ENCODE measurements at regions not wholly inside any gene's neighbourhood (a gene's known extent, or its start where the extent isn't known, plus 50 kb on each side); places are given as distances from the start of the nearest gene placed in this dataset.

DNA sequence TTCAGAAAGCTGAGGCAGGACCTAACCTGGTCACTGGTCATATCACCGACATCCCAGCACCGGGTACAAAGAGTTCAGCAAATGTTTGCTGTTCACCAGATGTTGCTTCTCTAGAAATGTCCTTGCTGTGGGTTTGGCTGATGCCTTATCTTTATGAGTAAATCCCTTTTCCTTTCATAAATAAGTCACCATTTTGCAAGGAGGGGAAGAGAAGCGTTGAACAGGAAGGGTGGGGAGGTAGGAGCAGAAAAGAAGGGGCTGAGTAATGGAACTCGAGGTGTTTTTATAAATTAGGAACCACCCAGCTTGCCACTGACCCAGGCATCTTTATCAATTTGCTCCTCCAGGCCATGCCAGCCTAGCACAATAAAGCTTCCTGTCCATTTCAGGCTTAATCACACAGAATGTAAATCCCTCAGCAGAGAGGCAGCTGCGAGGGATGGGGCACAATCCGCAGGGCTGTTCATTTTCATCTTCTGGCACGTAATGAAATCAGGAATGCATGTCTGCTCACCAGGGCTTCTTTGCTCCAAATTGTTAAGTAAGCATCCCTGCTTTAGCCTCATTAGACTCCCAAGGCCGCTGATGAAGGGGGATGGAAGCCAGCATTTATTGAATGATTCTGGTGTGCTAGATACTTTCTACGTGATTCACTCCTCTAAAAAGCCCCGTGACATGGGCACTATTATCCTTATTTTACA is 371.9 kb upstream of the CHD6 start:
- H3K4me3 ChIP-seq, result no peak overlapping the region
- no peak for ATAC-seq
- no peak overlapping the region for H3K27ac ChIP-seq
- no peak for DNase-seq
- no peaks in the 10 kb centered on the region for H3K36me3 ChIP-seq
- TF ChIP-seq, protein P1, sequence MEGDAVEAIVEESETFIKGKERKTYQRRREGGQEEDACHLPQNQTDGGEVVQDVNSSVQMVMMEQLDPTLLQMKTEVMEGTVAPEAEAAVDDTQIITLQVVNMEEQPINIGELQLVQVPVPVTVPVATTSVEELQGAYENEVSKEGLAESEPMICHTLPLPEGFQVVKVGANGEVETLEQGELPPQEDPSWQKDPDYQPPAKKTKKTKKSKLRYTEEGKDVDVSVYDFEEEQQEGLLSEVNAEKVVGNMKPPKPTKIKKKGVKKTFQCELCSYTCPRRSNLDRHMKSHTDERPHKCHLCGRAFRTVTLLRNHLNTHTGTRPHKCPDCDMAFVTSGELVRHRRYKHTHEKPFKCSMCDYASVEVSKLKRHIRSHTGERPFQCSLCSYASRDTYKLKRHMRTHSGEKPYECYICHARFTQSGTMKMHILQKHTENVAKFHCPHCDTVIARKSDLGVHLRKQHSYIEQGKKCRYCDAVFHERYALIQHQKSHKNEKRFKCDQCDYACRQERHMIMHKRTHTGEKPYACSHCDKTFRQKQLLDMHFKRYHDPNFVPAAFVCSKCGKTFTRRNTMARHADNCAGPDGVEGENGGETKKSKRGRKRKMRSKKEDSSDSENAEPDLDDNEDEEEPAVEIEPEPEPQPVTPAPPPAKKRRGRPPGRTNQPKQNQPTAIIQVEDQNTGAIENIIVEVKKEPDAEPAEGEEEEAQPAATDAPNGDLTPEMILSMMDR (IDR thresholded peaks at IDR 0.05), result no peak
- H3K9me3 ChIP-seq, result peaks cover 0 to 3% of the 10 kb centered on the region in 2 donors
- H3K27me3 ChIP-seq, result peaks cover 0 to 4% of the 10 kb centered on the region in 2 donors
- H3K4me1 ChIP-seq, result no peaks in the 10 kb centered on the region
- intact Hi-C loops (cut with DNase I), result no loop called here

DNA sequence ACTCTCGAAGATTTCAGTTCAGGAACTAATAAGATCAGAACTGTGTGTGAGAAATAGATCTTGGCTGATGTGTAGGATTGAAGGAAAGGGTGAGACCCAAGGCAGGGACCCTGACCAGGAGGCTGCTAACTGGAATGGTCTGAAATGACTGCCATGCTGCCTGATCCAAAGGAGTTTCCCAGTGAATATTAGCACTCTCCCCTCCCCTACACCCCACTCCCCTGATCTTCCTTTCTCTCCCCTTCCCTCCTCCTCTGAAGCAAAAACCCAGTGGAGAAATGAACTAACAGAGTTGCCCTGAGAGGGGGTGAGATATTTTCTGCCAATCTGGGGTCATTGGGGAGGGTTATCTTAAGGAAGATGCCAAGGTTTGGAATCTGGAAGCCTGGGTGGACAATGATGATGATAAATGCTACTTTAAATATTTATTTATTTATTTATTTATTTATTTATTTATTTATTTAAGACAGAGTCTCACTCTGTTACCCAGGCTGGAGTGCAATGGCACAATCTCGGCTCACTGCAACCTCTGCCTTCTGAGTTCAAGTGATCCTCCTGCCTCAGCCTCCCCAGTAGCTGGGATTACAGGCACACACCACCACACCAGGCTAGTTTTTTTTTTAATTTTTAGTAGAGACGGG is 371.0 kb upstream of the CHD6 start:
- TF ChIP-seq, protein P1 (IDR thresholded peaks at IDR 0.05), result no peak
- ATAC-seq (no peak), DNase-seq (no peak)
- peaks cover 0 to 3% of the 10 kb centered on the region in 2 donors for H3K9me3 ChIP-seq
- intact Hi-C loops (cut with DNase I), result no loop called here
- peaks cover 0 to 4% of the 10 kb centered on the region in 2 donors for H3K27me3 ChIP-seq
- no peaks in the 10 kb centered on the region for H3K4me1 ChIP-seq
- no peaks in the 10 kb centered on the region for H3K36me3 ChIP-seq
- H3K27ac ChIP-seq, result no peak overlapping the region
- H3K4me3 ChIP-seq, result no peak overlapping the region

DNA sequence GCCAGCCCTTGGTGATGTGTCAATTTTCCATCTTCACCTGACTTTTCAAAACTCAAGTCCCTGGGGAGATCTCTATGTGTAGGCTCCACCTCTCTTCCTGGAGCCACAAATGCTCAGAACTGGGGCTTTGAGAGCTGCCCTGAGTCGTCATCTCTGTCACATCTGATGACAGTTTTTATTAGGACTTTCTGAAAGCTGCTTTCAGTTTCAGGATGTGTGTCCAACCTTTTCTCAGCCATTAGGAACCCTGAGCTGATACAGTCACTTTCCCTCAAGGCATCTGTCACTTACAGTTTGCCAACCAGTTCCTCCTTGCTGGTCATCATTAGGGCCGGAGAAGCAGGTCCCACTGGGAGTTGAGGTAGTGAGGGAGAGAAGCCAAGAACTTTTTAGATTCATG is 365.9 kb upstream of the CHD6 start:
- H3K36me3 ChIP-seq, result no peaks in the 10 kb centered on the region
- peaks cover 0 to 3% of the 10 kb centered on the region in 2 donors for H3K9me3 ChIP-seq
- H3K27ac ChIP-seq, result no peak overlapping the region
- no peak overlapping the region for H3K4me3 ChIP-seq
- H3K27me3 ChIP-seq, result peaks cover 0 to 1% of the 10 kb centered on the region in 2 donors
- TF ChIP-seq, protein P1 (IDR thresholded peaks at IDR 0.05), result no peak
- DNase-seq (no peak), ATAC-seq (no peak)
- H3K4me1 ChIP-seq, result no peaks in the 10 kb centered on the region
- intact Hi-C loops (cut with DNase I), result no loop called here

DNA sequence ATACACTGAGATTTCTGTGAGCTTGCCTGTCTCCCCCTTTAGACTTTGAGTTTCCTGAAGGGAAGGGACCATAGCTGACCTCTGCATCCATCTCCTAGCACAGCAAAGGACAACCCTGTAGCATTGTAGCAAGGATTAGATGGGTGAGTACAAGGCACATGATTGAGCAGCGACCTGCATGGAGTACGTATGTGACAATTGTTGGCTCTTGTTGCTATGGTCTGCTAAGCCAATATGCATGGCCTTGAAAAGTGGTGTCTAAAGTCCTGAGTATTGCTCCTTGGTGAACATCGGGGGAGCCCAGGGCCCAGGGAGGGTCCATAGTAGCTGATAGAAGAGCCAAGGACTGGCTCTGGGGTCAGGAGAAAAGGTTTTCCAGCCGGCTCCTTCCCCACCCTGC is 365.0 kb upstream of the CHD6 start:
- intact Hi-C loops (cut with DNase I), result no loop called here
- ATAC-seq (no peak), DNase-seq (no peak)
- H3K9me3 ChIP-seq, result peaks cover 0 to 3% of the 10 kb centered on the region in 2 donors
- no peaks in the 10 kb centered on the region for H3K36me3 ChIP-seq
- no peaks in the 10 kb centered on the region for H3K4me1 ChIP-seq
- no peak overlapping the region for H3K4me3 ChIP-seq
- H3K27me3 ChIP-seq, result no peaks in the 10 kb centered on the region
- no peak overlapping the region for H3K27ac ChIP-seq
- TF ChIP-seq, protein P1 (IDR thresholded peaks at IDR 0.05), result no peak

DNA sequence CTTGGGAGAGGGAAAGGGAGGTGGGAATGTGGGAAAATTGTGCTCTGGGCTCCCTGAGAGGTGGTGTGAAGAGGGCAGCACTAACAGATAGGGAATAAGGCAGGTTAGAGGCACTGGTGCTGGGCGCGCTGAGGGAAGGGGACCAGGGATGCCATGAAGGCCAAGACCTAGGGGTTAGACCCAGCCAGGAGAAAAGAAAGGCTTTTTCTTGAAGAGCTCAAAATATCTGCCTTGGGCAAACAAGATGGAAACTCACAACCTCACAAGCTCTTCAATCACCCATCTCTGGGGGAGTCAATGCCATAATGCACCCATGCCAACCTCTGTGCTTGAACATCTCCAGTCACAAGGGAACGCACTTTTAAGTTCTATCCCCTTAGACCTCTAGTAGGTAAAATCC is 363.6 kb upstream of the CHD6 start:
- intact Hi-C loops (cut with DNase I), result no loop called here
- H3K9me3 ChIP-seq, result peaks cover 0 to 3% of the 10 kb centered on the region in 2 donors
- TF ChIP-seq, protein P1 (IDR thresholded peaks at IDR 0.05), result no peak
- H3K4me1 ChIP-seq, result no peaks in the 10 kb centered on the region
- no peak for DNase-seq
- no peaks in the 10 kb centered on the region for H3K27me3 ChIP-seq
- H3K36me3 ChIP-seq, result no peaks in the 10 kb centered on the region
- no peak overlapping the region for H3K27ac ChIP-seq
- no peak overlapping the region for H3K4me3 ChIP-seq
- ATAC-seq, result no peak

All from left lung (tissue), 4 donors.